Activated CD8-positive, alpha-beta T cell treated with anti-CD3 and anti-CD28 coated beads for 36 hours (primary cell): ENCODE measurements at regions not wholly inside any gene's neighbourhood (a gene's known extent, or its start where the extent isn't known, plus 50 kb on each side); places are given as distances from the start of the nearest gene placed in this dataset.

ENCODE experiments used
- ATAC-seq: fragments of 200-7000 bp; cut with Tn5 transposase; one replicate; pipeline ENCODE4 v1.10.0; 2021; ENCODE audit warnings: mild to moderate bottlenecking, moderate library complexity
- CTCF ChIA-PET: fragments of 350-600 bp; sonication (Branson Sonifier 250); formaldehyde crosslinking; loops from one replicate; lab custom pipeline; 2021; ENCODE audit warnings: antibody characterized with exemption; lab: Charles Lee
- POLR2A ChIA-PET: fragments of 350-600 bp; sonication (Branson Sonifier 250); formaldehyde crosslinking; loops from one replicate; lab custom pipeline; 2021; ENCODE audit warnings: antibody characterized with exemption; lab: Charles Lee
- DNase-seq: peaks from one replicate; pipeline ENCODE4 v3.0.0-alpha.2; 2020
- H3K27ac Mint-ChIP-seq: one replicate; pipeline ENCODE4 v1.8.0; 2021; ENCODE audit warnings: mild to moderate bottlenecking, mixed read lengths
- H3K27me3 Mint-ChIP-seq: one replicate; pipeline ENCODE4 v1.8.0; 2021; ENCODE audit warnings: mixed read lengths
- H3K36me3 Mint-ChIP-seq: one replicate; pipeline ENCODE4 v1.8.0; 2021; ENCODE audit warnings: low read depth, mixed read lengths
- H3K4me1 Mint-ChIP-seq: one replicate; pipeline ENCODE4 v1.8.0; 2021; ENCODE audit warnings: low read depth, mixed read lengths
- H3K4me3 Mint-ChIP-seq: one replicate; pipeline ENCODE4 v1.8.0; 2021; ENCODE audit warnings: mild to moderate bottlenecking, moderate library complexity, mixed read lengths
- H3K9me3 Mint-ChIP-seq: one replicate; pipeline ENCODE4 v1.8.0; 2021; ENCODE audit warnings: mixed read lengths
- intact Hi-C: fragments of 100-400 bp; cut with micrococcal nuclease; formaldehyde crosslinking; loops from one replicate; pipeline ENCODE4 v1.10.0; 2022
- TF ChIP-seq, protein P1 (sequence below): fragments of 200-600 bp; IDR thresholded peaks from one replicate; pipeline ENCODE4 v1.8.0; 2022; ENCODE audit warnings: antibody characterized with exemption, mild to moderate bottlenecking

DNA sequence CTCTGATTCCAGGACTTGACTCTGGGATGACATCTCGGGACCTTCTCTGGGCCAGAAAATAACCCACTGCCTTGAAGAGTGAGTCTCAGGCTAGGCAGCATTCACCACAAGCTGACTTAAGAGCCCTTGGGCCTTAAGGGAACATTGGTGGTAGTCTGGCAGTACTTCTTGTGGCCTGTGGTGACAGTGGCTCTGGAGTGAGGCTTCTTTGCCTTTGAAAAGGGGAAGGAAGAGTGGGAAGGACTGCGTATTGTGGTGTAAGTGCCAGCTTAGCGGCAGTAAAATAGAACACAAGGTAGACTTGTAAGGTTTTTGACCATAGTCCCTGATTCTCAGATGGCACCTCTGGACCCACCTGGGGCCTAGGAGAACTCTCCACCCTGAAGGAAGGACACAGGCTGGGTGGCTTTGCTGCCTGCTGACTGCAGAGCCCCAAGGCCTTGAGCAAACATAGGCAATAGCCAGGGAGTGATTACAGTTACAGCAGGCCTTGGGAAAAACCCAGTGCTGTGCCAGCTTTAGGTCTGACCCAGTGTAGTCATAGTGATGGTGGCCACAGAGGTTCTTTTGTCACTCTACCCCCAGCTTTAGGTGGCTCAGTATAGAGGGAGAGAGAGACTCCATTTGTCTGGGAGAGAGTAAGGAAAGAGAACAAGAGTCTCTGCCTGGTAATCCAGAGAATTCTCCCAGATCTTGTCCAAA is 483.9 kb downstream of the SH2D4B start:
- Mint-ChIP-seq H3K27me3 (peaks cover 1% of the 10 kb centered on the region), H3K36me3 (no peaks in the 10 kb centered on the region), H3K27ac (no peak overlapping the region), H3K9me3 (no peaks in the 10 kb centered on the region), H3K4me3 (no peak overlapping the region), H3K4me1 (peaks cover 2% of the 10 kb centered on the region)
- ChIA-PET CTCF (interaction anchor here (1.1 kb wide), 1 partner anchor 9 kb away, joined by 3 read pairs; no protein-coding TSS in a partner anchor), POLR2A (no interaction called here)
- DNase-seq (no peak), ATAC-seq (no peak)
- intact Hi-C loops, result no loop called here
- TF ChIP-seq, protein P1, sequence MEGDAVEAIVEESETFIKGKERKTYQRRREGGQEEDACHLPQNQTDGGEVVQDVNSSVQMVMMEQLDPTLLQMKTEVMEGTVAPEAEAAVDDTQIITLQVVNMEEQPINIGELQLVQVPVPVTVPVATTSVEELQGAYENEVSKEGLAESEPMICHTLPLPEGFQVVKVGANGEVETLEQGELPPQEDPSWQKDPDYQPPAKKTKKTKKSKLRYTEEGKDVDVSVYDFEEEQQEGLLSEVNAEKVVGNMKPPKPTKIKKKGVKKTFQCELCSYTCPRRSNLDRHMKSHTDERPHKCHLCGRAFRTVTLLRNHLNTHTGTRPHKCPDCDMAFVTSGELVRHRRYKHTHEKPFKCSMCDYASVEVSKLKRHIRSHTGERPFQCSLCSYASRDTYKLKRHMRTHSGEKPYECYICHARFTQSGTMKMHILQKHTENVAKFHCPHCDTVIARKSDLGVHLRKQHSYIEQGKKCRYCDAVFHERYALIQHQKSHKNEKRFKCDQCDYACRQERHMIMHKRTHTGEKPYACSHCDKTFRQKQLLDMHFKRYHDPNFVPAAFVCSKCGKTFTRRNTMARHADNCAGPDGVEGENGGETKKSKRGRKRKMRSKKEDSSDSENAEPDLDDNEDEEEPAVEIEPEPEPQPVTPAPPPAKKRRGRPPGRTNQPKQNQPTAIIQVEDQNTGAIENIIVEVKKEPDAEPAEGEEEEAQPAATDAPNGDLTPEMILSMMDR, result no peak

DNA sequence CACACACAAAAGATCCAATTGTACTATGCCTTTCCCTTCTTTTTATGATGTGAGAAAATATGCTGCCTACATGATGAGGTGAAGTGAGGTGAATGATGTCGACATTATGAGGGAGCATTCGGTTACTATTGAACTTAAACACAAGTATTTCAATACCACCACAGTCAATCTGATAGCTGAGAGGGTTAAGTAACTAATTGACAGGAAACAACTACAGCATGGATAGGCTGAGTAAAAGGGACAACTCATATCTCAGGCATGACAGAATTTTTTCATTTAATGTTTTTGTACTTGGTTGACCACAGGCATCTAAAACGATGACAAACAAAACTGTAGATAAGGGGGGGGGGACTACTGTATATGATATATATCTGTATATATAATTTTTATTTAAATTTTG is 488.9 kb downstream of the SH2D4B start:
- TF ChIP-seq, protein P1, result no peak
- ATAC-seq, result no peak
- Mint-ChIP-seq H3K9me3 (no peaks in the 10 kb centered on the region), H3K27ac (no peak overlapping the region), H3K4me1 (no peaks in the 10 kb centered on the region), H3K27me3 (no peaks in the 10 kb centered on the region), H3K36me3 (no peaks in the 10 kb centered on the region), H3K4me3 (no peak overlapping the region)
- POLR2A ChIA-PET, result no interaction called here
- DNase-seq, result no peak
- intact Hi-C loops, result no loop called here
- CTCF ChIA-PET, result interaction anchor here (1.1 kb wide), 1 partner anchor 8 kb away, joined by 5 read pairs; no protein-coding TSS in a partner anchor

DNA sequence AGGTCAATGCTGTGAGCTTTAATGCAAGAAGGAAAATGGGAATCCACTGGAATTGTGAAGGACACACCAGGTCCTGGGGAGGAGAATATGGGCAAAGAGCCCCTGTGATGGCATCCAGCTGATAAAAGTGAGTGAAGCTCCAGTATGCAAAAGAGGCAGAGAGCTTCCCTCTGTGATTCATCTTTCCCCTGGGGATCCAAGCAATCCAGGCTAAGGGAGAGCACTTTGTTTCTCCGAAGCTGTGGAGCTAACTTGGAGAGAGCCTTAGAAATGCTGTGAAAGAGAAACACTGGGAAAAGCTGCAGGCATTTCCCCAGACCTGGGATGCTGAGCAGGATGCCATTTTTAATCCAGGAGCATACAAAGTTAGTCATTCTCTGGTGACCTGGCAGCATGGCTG is 489.5 kb downstream of the SH2D4B start:
- TF ChIP-seq, protein P1, result no peak
- intact Hi-C loops, result no loop called here
- CTCF ChIA-PET, result interaction anchor here (1.1 kb wide), 1 partner anchor 9 kb away, joined by 5 read pairs; no protein-coding TSS in a partner anchor
- H3K4me3 Mint-ChIP-seq, result no peak overlapping the region
- no peaks in the 10 kb centered on the region for H3K27me3 Mint-ChIP-seq
- DNase-seq (no peak), ATAC-seq (no peak)
- H3K36me3 Mint-ChIP-seq, result no peaks in the 10 kb centered on the region
- no peak overlapping the region for H3K27ac Mint-ChIP-seq
- POLR2A ChIA-PET, result no interaction called here
- H3K9me3 Mint-ChIP-seq, result no peaks in the 10 kb centered on the region
- no peaks in the 10 kb centered on the region for H3K4me1 Mint-ChIP-seq

DNA sequence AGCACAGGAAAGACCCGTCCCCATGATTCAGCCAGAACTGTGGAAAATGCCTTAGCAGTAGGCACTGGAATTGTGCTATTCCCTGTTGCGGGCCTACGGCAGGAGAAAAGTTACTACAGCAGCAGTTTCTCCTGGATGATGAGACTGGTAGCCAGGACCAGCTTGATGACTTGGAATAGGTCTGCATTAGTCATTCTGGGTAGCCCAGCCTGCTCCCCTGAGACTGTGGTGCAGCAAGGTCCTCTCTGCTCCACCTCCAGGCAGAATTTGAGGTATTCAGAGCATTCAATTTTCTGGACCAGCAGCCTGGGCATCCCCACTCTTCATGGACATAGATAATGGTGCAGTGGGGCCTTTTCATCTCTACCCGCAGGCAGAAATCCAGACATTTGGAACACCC is 490.0 kb downstream of the SH2D4B start:
- H3K9me3 Mint-ChIP-seq, result no peaks in the 10 kb centered on the region
- CTCF ChIA-PET, result interaction anchor here (1.1 kb wide), 1 partner anchor 9 kb away, joined by 5 read pairs; no protein-coding TSS in a partner anchor
- no peak overlapping the region for H3K4me3 Mint-ChIP-seq
- H3K27ac Mint-ChIP-seq, result no peak overlapping the region
- intact Hi-C loops, result no loop called here
- no peaks in the 10 kb centered on the region for H3K36me3 Mint-ChIP-seq
- no peaks in the 10 kb centered on the region for H3K4me1 Mint-ChIP-seq
- POLR2A ChIA-PET, result no interaction called here
- DNase-seq (no peak), ATAC-seq (no peak)
- no peaks in the 10 kb centered on the region for H3K27me3 Mint-ChIP-seq
- TF ChIP-seq, protein P1, result no peak

DNA sequence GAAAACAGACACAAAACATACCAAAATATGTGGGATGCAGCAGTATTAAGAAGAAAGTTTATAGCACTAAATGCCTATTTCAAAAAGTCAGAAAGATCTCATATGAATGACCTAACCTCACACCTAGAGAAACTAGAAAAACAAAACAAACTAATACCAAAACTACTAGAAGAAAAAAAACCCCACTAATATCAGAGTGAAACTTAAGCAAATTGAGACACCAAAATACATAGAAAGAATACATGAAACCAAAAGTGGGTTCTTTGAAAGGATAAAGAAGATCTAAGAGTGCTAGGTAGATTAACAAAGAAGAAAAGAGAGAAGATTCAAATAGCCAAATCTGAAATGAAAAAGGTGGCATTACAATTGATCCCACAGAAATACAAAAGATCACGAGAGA is 494.1 kb downstream of the SH2D4B start:
- ATAC-seq (no peak), DNase-seq (no peak)
- ChIA-PET CTCF (no interaction called here), POLR2A (no interaction called here)
- TF ChIP-seq, protein P1, result no peak
- intact Hi-C loops, result no loop called here
- Mint-ChIP-seq H3K9me3 (peaks cover 4% of the 10 kb centered on the region), H3K4me1 (no peaks in the 10 kb centered on the region), H3K27me3 (no peaks in the 10 kb centered on the region), H3K36me3 (no peaks in the 10 kb centered on the region), H3K27ac (no peak overlapping the region), H3K4me3 (no peak overlapping the region)
